B cell (primary cell): ENCODE measurements at regions not wholly inside any gene's neighbourhood (a gene's known extent, or its start where the extent isn't known, plus 50 kb on each side); places are given as distances from the start of the nearest gene placed in this dataset.

Source experiments
- ATAC-seq: fragments of 200-7000 bp; cut with Tn5 transposase; one replicate; pipeline ENCODE4 v1.10.0; 2021; ENCODE audit warnings: low read depth, mild to moderate bottlenecking, moderate number of reproducible peaks, moderate library complexity
- CTCF ChIA-PET: fragments of 350-600 bp; sonication (Branson Sonifier 250); formaldehyde crosslinking; loops from one replicate; lab custom pipeline; 2021; ENCODE audit warnings: antibody characterized with exemption, inconsistent platforms; lab: Charles Lee
- POLR2A ChIA-PET: fragments of 350-600 bp; sonication (Branson Sonifier 250); formaldehyde crosslinking; loops from one replicate; lab custom pipeline; 2021; ENCODE audit warnings: antibody characterized with exemption; lab: Charles Lee
- DNase-seq: peaks from one replicate; pipeline ENCODE4 v3.0.0; 2013
- H2AFZ ChIP-seq: 2 replicates; pipeline ENCODE4 v1.6.1; 2012; ENCODE audit warnings: mild to moderate bottlenecking, low read depth, low read length; ENCODE audit not compliant: insufficient read depth, poor library complexity, severe bottlenecking
- H3K27ac ChIP-seq, 2 donors: 1 replicate in 1 of 2; 2 replicates in 1 of 2; pipeline ENCODE4 v1.5.1; 2012 to 2013; ENCODE audit warnings: low read length in 2 of 2, mild to moderate bottlenecking in 2 of 2, moderate library complexity in 1 of 2
- H3K27me3 ChIP-seq, 4 experiments: fragments of 200-600 bp in 1 of 4; sonication (generic) in 1 of 4; replicated peaks in 1 of 4; 1 replicate in 2 of 4; 2 replicates in 2 of 4; pipeline versions ENCODE4 v1.6.1 to v1.7.0; 2013 to 2016; ENCODE audit warnings: low read length in 3 of 4, mild to moderate bottlenecking in 2 of 4, mixed read lengths in 1 of 4, moderate library complexity in 1 of 4; ENCODE audit not compliant: insufficient read depth in 4 of 4, control insufficient read depth in 3 of 4; ENCODE audit errors: control extremely low read depth in 1 of 4
- H3K36me3 ChIP-seq, 2 experiments: replicated peaks in 1 of 2; 1 replicate in 1 of 2; 2 replicates in 1 of 2; pipeline versions ENCODE4 v1.6.1 to v1.7.1; 2013; ENCODE audit warnings: low read length in 1 of 2; ENCODE audit not compliant: insufficient read depth in 2 of 2, control insufficient read depth in 1 of 2; ENCODE audit errors: control extremely low read depth in 1 of 2, extremely low read depth in 1 of 2
- H3K4me1 ChIP-seq, 2 donors: fragments of 200-600 bp in 1 of 2; sonication (generic) in 1 of 2; 1 replicate in 1 of 2; 2 replicates in 1 of 2; pipeline versions ENCODE4 v1.5.1 to v1.6.1; 2013 to 2017; ENCODE audit warnings: low read length in 2 of 2; ENCODE audit not compliant: control insufficient read depth in 2 of 2, insufficient read depth in 2 of 2
- H3K4me2 ChIP-seq: replicated peaks from 2 replicates; pipeline ENCODE3; 2012; ENCODE audit warnings: mild to moderate bottlenecking, low read depth, low read length; ENCODE audit not compliant: poor library complexity, severe bottlenecking
- H3K4me3 ChIP-seq, 5 experiments: fragments of 200-600 bp in 1 of 5; sonication (generic) in 1 of 5; 1 replicate in 3 of 5; 2 replicates in 2 of 5; pipeline versions ENCODE4 v1.5.1 to v1.7.0; 2011 to 2016; ENCODE audit warnings: low read length in 4 of 5, mild to moderate bottlenecking in 4 of 5, low read depth in 2 of 5, control low read depth in 1 of 5, moderate library complexity in 1 of 5; ENCODE audit not compliant: insufficient read depth in 1 of 5; ENCODE audit errors: control extremely low read depth in 1 of 5, extremely low read depth in 1 of 5
- H3K79me2 ChIP-seq: fragments of 200-600 bp; sonication (generic); one replicate; pipeline ENCODE4 v1.6.0; 2016; ENCODE audit warnings: low read length; ENCODE audit not compliant: control insufficient read depth, insufficient read depth
- H3K9ac ChIP-seq: fragments of 200-600 bp; sonication (generic); 2 replicates; pipeline ENCODE4 v1.6.1; 2017; ENCODE audit warnings: mild to moderate bottlenecking, low read length, moderate library complexity
- H3K9me3 ChIP-seq, 3 donors: one replicate each; pipeline versions ENCODE4 v1.6.1 to v1.7.1; 2013; ENCODE audit warnings: low read length in 2 of 3; ENCODE audit not compliant: control insufficient read depth in 2 of 3, insufficient read depth in 1 of 3; ENCODE audit errors: control extremely low read depth in 1 of 3
- H4K20me1 ChIP-seq: 2 replicates; pipeline ENCODE4 v1.6.0; 2012; ENCODE audit warnings: mild to moderate bottlenecking, low read length; ENCODE audit not compliant: insufficient read depth, control insufficient read depth, poor library complexity, severe bottlenecking
- H3K27ac Mint-ChIP-seq: one replicate; pipeline ENCODE4 v1.8.0; 2021; ENCODE audit warnings: mixed read lengths
- H3K27me3 Mint-ChIP-seq: one replicate; pipeline ENCODE4 v1.8.0; 2021; ENCODE audit warnings: mixed read lengths
- H3K4me1 Mint-ChIP-seq: one replicate; pipeline ENCODE4 v1.8.0; 2021; ENCODE audit warnings: mixed read lengths
- H3K4me3 Mint-ChIP-seq: one replicate; pipeline ENCODE4 v1.8.0; 2021; ENCODE audit warnings: mixed read lengths
- H3K9me3 Mint-ChIP-seq: one replicate; pipeline ENCODE4 v1.8.0; 2022; ENCODE audit warnings: mixed read lengths; ENCODE audit not compliant: insufficient read depth
- EZH2 ChIP-seq: IDR thresholded peaks from 2 replicates; pipeline ENCODE4 v1.6.1; 2012; ENCODE audit warnings: borderline replicate concordance, low read depth, mild to moderate bottlenecking, moderate library complexity, low read length; ENCODE audit not compliant: insufficient read depth, poor library complexity, severe bottlenecking
- WGBS: methylation state at CpG from one replicate; pipeline ENCODE4 v1.1.5; 2013; ENCODE audit warnings: missing lambda C conversion rate; ENCODE audit not compliant: insufficient coverage; 5-methylcytosine and 5-hydroxymethylcytosine counted together
- intact Hi-C: fragments of 100-400 bp; cut with micrococcal nuclease; formaldehyde crosslinking; loops from one replicate; pipeline ENCODE4 v1.10.0; 2022
- TF ChIP-seq, protein P1 (sequence below): fragments of 200-600 bp; IDR thresholded peaks from one replicate; pipeline ENCODE4 v1.8.0; 2022; ENCODE audit warnings: antibody characterized with exemption, mild to moderate bottlenecking

DNA sequence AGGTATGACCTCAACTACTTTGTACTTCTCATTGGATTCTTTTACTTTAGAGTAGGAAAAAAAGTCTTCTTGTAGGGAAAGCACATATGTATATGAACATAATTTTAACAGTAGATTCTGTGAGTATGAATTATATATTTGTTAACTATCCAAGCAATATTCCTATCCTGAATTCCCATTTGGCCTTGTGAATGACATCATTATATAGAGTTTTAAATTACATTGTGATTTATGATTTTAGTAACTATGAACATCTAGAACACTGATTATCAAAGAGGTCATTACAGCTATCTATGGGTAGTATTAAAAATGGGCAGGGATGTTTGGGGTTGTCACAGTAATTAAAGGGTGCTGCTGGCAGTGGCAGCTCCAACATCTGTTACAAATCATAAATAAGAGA lies 163.9 kb upstream of the TFAP2D start:
- no peaks in the 10 kb centered on the region for H3K4me1 ChIP-seq
- H3K79me2 ChIP-seq: no peaks in the 10 kb centered on the region
- peaks cover 0 to 2% (median 0%) of the 10 kb centered on the region in 3 donors for H3K9me3 ChIP-seq
- TF ChIP-seq, protein P1, sequence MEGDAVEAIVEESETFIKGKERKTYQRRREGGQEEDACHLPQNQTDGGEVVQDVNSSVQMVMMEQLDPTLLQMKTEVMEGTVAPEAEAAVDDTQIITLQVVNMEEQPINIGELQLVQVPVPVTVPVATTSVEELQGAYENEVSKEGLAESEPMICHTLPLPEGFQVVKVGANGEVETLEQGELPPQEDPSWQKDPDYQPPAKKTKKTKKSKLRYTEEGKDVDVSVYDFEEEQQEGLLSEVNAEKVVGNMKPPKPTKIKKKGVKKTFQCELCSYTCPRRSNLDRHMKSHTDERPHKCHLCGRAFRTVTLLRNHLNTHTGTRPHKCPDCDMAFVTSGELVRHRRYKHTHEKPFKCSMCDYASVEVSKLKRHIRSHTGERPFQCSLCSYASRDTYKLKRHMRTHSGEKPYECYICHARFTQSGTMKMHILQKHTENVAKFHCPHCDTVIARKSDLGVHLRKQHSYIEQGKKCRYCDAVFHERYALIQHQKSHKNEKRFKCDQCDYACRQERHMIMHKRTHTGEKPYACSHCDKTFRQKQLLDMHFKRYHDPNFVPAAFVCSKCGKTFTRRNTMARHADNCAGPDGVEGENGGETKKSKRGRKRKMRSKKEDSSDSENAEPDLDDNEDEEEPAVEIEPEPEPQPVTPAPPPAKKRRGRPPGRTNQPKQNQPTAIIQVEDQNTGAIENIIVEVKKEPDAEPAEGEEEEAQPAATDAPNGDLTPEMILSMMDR: no peak
- no peak for TF ChIP-seq EZH2
- H4K20me1 ChIP-seq: no peaks in the 10 kb centered on the region
- no peak overlapping the region for H3K4me2 ChIP-seq
- no peak for ATAC-seq
- H3K27me3 Mint-ChIP-seq: no peaks in the 10 kb centered on the region
- POLR2A ChIA-PET: no interaction called here
- no peak overlapping the region for H3K4me3 Mint-ChIP-seq
- H3K27ac ChIP-seq: no peak overlapping the region
- H3K4me1 Mint-ChIP-seq: no peaks in the 10 kb centered on the region
- no peak overlapping the region for H3K27ac Mint-ChIP-seq
- intact Hi-C loops: no loop called here
- H3K36me3 ChIP-seq: no peaks in the 10 kb centered on the region
- CTCF ChIA-PET: no interaction called here
- no peak overlapping the region for H2AFZ ChIP-seq
- H3K27me3 ChIP-seq: no peaks in the 10 kb centered on the region
- no peak for DNase-seq
- H3K9ac ChIP-seq: no peak overlapping the region
- H3K4me3 ChIP-seq: no peak overlapping the region
- H3K9me3 Mint-ChIP-seq: peaks cover 5% of the 10 kb centered on the region

DNA sequence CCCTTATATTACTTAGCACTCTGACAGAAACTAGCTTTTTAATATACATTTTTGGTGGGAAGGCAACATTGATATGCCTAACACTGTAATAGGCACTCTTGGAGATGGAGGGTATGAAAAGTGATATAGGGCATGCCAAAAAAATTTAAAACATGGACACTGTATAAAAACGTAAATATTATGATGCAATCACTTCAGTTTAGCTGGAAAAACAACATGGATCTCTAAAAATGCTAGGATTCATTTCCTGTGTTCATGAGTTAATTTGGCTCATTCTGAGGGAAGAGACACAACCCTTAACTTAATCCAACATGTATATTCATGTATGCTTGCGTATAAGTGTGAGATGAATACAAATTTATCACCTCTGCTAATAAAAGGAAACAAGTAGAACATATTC lies 157.3 kb upstream of the TFAP2D start:
- Mint-ChIP-seq H3K9me3 (peaks cover 5% of the 10 kb centered on the region), H3K27ac (no peak overlapping the region), H3K4me1 (no peaks in the 10 kb centered on the region), H3K27me3 (no peaks in the 10 kb centered on the region), H3K4me3 (no peak overlapping the region)
- POLR2A ChIA-PET: no interaction called here
- Histone ChIP-seq H3K27ac (no peak overlapping the region), H3K27me3 (no peaks in the 10 kb centered on the region), H3K9ac (no peak overlapping the region), H3K4me3 (no peak overlapping the region), H2AFZ (no peak overlapping the region), H3K4me2 (no peak overlapping the region), H3K9me3 (no peaks in the 10 kb centered on the region), H3K36me3 (no peaks in the 10 kb centered on the region), H3K79me2 (no peaks in the 10 kb centered on the region), H4K20me1 (no peaks in the 10 kb centered on the region), H3K4me1 (no peaks in the 10 kb centered on the region)
- no peak for TF ChIP-seq EZH2
- TF ChIP-seq, protein P1: no peak
- intact Hi-C loops: no loop called here
- no peak for ATAC-seq
- no CpG with 5 or more reads among the region's 2 CpGs for WGBS
- CTCF ChIA-PET: no interaction called here
- DNase-seq: no peak
